Epithelial cell of esophagus (primary cell): ENCODE measurements at regions not wholly inside any gene's neighbourhood (a gene's known extent, or its start where the extent isn't known, plus 50 kb on each side); places are given as distances from the start of the nearest gene placed in this dataset.

Experiments used
- DNase-seq: peaks from one replicate; pipeline ENCODE4 v3.0.0; 2010; ENCODE audit warnings: low read depth
- H3K4me3 ChIP-seq: 2 replicates; pipeline ENCODE4 v1.5.1; 2011; ENCODE audit warnings: mild to moderate bottlenecking, low read length, control low read depth
- TF ChIP-seq, protein P1 (sequence below): IDR thresholded peaks from 2 replicates; pipeline ENCODE4 v1.5.1; 2011; ENCODE audit warnings: low read depth, mild to moderate bottlenecking, low read length, control low read depth, inconsistent platforms; ENCODE audit not compliant: insufficient read depth; ENCODE audit errors: missing control alignments

DNA sequence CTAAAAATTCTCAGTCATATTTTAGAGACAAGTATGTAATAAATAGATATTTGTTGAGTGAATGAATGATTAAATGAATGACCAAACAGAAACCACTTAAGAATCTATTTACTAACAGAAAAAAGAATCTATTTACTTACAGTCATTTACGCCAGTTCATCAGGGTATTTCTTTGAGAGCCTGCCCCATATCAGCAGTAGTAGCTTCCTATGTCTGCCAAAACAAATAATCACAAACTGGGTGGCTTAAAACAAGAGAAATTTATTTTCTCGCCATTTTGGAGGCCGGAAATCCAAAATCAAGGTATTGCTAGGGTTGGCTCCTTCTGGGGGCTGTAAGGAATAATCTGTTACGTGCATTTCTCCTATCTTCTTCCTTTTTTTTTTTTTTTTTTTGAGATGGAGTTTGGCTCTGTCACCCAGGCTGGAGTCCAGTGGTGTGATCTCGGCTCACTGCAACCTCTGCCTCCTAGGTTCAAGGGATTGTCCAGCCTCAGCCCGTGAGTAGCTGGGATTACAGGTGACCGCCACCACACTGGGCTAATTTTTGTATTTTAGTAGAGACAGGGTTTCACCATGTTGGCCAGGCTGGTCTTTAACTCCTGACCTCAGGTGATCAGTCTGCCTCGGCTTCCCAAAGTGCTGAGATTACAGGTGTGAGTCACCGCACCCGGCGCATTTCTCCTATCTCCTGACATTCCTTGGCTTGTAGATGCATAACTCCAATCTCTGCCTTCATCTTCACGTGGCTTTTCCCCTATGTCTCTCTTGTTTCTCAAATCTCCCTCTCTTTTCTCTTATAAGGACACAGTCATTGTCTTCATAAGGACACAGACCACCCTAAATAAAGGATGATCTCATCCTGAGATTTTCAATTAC, 65.2 kb upstream of the SPPL2A start:
- no peak overlapping the region for H3K4me3 ChIP-seq
- DNase-seq = no peak
- TF ChIP-seq, protein P1, sequence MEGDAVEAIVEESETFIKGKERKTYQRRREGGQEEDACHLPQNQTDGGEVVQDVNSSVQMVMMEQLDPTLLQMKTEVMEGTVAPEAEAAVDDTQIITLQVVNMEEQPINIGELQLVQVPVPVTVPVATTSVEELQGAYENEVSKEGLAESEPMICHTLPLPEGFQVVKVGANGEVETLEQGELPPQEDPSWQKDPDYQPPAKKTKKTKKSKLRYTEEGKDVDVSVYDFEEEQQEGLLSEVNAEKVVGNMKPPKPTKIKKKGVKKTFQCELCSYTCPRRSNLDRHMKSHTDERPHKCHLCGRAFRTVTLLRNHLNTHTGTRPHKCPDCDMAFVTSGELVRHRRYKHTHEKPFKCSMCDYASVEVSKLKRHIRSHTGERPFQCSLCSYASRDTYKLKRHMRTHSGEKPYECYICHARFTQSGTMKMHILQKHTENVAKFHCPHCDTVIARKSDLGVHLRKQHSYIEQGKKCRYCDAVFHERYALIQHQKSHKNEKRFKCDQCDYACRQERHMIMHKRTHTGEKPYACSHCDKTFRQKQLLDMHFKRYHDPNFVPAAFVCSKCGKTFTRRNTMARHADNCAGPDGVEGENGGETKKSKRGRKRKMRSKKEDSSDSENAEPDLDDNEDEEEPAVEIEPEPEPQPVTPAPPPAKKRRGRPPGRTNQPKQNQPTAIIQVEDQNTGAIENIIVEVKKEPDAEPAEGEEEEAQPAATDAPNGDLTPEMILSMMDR = no peak

DNA sequence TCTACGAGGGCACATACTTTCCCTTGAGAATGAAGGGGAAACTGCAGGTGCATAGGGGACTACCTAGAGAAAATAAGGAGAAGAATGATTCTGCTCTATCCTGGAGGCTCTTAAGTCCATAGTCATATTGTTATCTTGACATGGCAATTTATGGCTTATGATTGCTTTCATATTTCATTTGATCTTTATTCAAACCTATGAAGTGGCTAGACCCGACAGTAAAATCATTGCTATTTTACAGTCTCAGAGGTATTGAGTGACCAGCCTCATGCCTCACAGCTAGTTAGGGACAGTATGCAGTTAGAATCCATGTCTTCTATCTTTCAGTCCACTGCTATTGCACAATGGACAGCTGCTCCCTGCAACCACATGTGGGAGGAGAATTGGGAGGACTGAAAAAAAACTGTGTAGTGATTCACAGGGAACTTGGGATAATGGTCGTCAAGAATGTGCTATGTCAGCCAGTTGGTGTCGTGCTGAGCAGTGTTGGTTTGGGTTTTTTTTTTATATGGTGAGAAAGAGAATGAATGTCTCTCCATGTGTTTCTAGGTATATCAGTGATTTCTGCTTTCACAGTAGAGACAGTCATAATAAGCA, 63.2 kb upstream of the SPPL2A start:
- TF ChIP-seq, protein P1 = no peak
- no peak overlapping the region for H3K4me3 ChIP-seq
- DNase-seq = peak; percentile 86

DNA sequence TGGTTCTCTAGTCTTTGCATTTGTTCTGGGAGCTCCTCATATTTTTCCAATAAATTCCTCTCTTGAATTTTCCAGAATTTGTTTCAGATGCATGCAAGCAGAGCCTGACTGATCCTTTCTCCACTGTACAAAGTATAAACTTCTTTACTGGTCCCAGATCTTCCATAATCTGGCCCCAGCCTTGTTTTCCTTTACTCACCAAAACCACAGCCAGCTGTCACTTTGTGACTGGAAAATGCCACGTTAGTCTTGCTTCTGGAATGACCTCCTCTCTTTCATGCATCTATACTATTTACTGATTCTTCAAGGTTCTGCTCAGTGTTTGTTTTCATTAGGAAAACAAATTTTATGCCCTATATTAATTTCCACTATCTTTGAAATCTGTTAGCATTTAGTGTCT, 60.4 kb upstream of the SPPL2A start:
- TF ChIP-seq, protein P1 = no peak
- no peak overlapping the region for H3K4me3 ChIP-seq
- DNase-seq = no peak

DNA sequence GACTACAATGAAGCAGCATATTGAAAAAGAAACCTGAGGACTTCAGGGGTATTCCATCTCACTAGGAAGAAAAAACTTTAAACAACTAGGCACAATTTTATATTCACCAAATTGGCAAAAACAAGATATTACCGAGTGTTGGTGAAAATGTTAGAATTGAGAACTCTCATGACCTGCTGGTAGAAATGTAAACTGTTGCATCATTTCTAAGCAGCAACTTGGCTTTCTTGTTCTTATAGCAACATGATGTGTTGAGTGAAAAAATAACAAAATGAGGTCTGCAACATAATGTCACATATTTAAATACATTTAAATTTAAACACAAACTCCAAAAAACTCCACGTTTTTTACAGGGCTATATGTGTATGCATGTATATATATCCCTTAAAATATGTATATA, 59.0 kb upstream of the SPPL2A start:
- H3K4me3 ChIP-seq = no peak overlapping the region
- TF ChIP-seq, protein P1 = no peak
- no peak for DNase-seq

DNA sequence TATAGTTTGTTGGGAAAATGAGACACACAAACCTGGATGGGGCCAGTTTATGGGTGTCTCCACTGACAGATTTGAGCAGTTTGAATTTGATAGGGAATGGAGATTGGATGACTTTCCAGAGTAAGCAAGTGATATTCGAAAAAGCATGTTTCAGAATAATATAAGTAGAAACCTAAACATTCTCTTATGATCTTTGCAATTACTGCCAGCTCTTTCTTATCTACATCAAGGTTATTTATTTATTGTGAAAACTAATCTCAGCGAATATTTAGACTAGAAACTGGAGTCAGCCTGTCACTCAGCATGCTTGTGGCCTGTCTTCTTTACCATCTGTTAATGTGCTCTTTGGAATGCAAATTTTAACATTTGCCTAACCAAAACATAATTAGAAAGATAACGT, 57.8 kb upstream of the SPPL2A start:
- TF ChIP-seq, protein P1 = no peak
- DNase-seq = no peak
- no peak overlapping the region for H3K4me3 ChIP-seq

DNA sequence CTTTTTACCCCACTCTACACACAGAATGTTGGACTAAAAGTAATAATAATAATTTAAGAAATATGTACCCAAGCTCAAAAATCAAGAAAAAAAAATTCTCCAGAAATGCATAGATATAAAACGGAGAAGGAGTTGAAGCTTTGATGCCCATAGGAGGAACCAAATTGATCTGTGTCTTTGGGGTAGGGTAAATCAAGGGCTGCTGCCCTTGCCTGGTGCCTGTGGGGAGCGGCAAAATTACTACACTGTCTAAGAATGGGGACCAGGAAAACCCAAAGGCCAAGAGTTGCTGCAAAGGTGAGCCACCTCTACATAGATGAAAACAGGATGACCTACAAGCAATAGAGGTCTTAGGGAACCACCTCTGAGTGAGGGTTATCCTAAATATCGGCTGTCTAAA, 56.0 kb upstream of the SPPL2A start:
- DNase-seq = no peak
- no peak overlapping the region for H3K4me3 ChIP-seq
- TF ChIP-seq, protein P1 = no peak

DNA sequence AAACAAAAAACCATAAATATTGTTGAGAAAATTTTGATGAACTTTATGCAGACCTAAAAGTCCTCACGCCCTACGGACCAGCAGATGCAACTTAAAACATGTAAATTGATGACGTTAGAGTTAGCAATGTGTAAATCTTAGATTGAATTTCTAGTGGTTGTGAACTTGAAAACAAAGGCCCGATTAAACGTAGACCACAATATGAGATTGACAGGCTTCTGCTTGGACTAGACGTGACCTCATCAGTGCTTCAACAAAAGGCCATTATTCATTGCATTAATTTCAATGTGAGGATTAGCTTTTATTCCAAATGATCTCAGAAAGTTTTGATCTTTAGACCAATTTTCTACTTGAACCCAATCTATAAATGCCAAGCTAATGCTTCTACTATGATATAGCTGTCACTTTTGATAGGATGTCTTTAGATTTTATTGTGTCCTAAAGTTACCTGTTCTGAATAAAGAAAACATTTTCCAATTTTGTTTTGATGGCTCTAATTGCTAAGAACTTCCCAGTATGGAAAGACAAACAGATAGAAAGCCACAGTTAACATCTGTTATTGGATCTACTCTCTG, 55.4 kb upstream of the SPPL2A start:
- TF ChIP-seq, protein P1 = no peak
- DNase-seq = no peak
- H3K4me3 ChIP-seq = no peak overlapping the region
